ENCODE measurements at regions not wholly inside any gene's neighbourhood (a gene's known extent, or its start where the extent isn't known, plus 50 kb on each side); places are given as distances from the start of the nearest gene placed in this dataset.
"Not testable (repeated sequence)": the region's sequence is repeated elsewhere in the genome, so short reads cannot be mapped to it uniquely, and the experiment has no call there.

DNA sequence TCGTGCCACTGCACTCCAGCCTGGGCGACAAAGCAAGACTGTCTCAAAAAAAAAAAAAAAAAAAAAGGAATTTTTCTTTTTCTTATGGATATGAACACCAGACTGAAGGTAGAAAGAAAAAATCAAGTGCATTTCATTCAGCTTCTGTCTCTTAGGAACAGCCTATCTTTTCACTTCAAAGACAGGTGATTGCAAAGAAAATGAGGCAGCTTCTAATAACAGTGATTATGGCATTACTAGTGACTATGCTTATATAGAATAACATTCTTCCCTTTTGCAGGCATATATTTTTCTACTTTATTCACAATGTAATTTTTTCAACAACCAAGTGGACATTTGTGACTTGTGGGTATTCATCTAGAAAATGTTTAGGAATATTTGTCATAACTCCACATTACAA, 295.5 kb upstream of the ATXN7L3B start:
- TF ChIP-seq, protein P1, sequence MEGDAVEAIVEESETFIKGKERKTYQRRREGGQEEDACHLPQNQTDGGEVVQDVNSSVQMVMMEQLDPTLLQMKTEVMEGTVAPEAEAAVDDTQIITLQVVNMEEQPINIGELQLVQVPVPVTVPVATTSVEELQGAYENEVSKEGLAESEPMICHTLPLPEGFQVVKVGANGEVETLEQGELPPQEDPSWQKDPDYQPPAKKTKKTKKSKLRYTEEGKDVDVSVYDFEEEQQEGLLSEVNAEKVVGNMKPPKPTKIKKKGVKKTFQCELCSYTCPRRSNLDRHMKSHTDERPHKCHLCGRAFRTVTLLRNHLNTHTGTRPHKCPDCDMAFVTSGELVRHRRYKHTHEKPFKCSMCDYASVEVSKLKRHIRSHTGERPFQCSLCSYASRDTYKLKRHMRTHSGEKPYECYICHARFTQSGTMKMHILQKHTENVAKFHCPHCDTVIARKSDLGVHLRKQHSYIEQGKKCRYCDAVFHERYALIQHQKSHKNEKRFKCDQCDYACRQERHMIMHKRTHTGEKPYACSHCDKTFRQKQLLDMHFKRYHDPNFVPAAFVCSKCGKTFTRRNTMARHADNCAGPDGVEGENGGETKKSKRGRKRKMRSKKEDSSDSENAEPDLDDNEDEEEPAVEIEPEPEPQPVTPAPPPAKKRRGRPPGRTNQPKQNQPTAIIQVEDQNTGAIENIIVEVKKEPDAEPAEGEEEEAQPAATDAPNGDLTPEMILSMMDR (IDR thresholded peaks at IDR 0.05): no peak
- no peak for TF ChIP-seq POLR2A (IDR thresholded peaks at IDR 0.05)
- TF ChIP-seq POLR2AphosphoS5 (IDR thresholded peaks at IDR 0.05): no peak
- TF ChIP-seq EP300 (IDR thresholded peaks at IDR 0.05): no peak
- H3K9me3 ChIP-seq: peaks cover 9% of the 10 kb centered on the region
- H3K36me3 ChIP-seq: no peaks in the 10 kb centered on the region
- no peak overlapping the region for H3K27ac ChIP-seq
- H3K4me1 ChIP-seq: no peaks in the 10 kb centered on the region
- H3K27me3 ChIP-seq: no peaks in the 10 kb centered on the region
- no peak overlapping the region for H3K4me3 ChIP-seq
- WGBS: 81% methylated on average over 2 of the region's 2 CpGs
- no peak for DNase-seq (ENCODE audit: low spot score in 2 of 2)

DNA sequence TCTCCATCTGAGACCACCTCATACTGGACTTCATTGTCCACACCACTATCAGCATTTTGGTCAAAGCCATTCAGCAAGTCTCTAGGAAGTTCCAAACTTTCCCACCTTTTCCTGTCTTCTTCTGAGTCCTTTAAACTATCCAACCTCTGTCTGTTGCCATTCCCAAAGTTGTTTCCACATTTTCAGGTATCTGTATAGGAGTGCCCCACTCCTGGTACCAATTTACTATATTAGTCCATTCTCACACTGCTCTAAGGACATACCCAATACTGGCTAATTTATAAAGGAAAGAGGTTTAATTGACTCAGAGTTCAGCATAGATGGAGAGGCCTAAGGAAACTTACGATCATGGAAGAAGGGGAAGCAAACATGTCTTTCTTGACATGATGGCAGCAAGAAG, 292.2 kb upstream of the ATXN7L3B start:
- H3K9me3 ChIP-seq: no peaks in the 10 kb centered on the region
- no peak for DNase-seq (ENCODE audit: low spot score in 2 of 2)
- H3K4me3 ChIP-seq: no peak overlapping the region
- no peaks in the 10 kb centered on the region for H3K27me3 ChIP-seq
- H3K27ac ChIP-seq: no peak overlapping the region
- 86% methylated on average over 1 of the region's 1 CpG for WGBS
- no peak for TF ChIP-seq POLR2A (IDR thresholded peaks at IDR 0.05)
- no peak for TF ChIP-seq EP300 (IDR thresholded peaks at IDR 0.05)
- no peak for TF ChIP-seq POLR2AphosphoS5 (IDR thresholded peaks at IDR 0.05)
- TF ChIP-seq, protein P1 (IDR thresholded peaks at IDR 0.05): no peak
- H3K4me1 ChIP-seq: no peaks in the 10 kb centered on the region
- no peaks in the 10 kb centered on the region for H3K36me3 ChIP-seq

DNA sequence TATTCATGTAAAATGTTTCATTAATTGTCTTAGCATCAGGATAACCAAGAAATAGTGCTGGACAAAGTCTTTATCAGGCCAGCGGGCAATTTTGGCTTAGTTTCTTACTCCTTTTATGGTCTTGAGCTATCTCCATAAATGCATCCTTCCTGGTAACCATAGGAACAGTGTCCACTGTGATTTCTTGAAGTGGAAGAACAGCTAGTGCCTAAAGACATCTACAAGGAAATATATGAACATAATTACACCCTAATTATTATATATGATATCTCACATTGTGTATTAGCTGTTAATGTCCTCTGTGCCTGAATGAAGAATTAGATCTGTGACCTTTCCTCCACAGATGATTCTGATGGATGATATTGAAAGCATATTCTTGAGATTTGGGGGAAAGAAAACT, 286.7 kb upstream of the ATXN7L3B start:
- no peaks in the 10 kb centered on the region for H3K9me3 ChIP-seq
- WGBS: 94% methylated on average over 1 of the region's 1 CpG
- H3K36me3 ChIP-seq: no peaks in the 10 kb centered on the region
- H3K27me3 ChIP-seq: no peaks in the 10 kb centered on the region
- DNase-seq (ENCODE audit: low spot score in 2 of 2): no peak
- TF ChIP-seq POLR2AphosphoS5 (IDR thresholded peaks at IDR 0.05): no peak
- no peak for TF ChIP-seq EP300 (IDR thresholded peaks at IDR 0.05)
- no peak for TF ChIP-seq POLR2A (IDR thresholded peaks at IDR 0.05)
- TF ChIP-seq, protein P1 (IDR thresholded peaks at IDR 0.05): no peak
- H3K27ac ChIP-seq: no peak overlapping the region
- H3K4me3 ChIP-seq: no peak overlapping the region
- H3K4me1 ChIP-seq: no peaks in the 10 kb centered on the region

DNA sequence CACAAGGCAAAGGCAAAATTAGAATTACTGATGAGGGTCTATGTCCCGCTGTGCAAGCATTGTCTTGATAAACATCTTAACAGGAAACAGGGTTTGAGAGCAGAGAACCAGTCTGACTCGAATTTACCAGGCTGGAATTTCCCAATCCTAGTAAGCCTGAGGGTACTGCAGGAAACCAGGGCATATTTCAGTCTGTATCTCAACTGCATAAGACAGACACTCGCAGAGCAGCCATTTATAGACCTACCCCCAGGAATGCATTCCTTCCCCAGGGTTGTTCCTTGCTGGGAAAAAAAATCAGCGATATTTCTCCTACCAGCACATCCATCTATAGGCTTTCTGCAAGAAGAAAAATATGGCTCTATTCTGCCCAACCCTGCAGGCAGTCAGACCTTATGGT, 283.8 kb upstream of the ATXN7L3B start:
- 62% methylated on average over 4 of the region's 4 CpGs for WGBS
- not testable (repeated sequence) for H3K4me1 ChIP-seq; H3K4me3 ChIP-seq; H3K9me3 ChIP-seq; H3K27me3 ChIP-seq; H3K36me3 ChIP-seq; DNase-seq (ENCODE audit: low spot score in 2 of 2); H3K27ac ChIP-seq

DNA sequence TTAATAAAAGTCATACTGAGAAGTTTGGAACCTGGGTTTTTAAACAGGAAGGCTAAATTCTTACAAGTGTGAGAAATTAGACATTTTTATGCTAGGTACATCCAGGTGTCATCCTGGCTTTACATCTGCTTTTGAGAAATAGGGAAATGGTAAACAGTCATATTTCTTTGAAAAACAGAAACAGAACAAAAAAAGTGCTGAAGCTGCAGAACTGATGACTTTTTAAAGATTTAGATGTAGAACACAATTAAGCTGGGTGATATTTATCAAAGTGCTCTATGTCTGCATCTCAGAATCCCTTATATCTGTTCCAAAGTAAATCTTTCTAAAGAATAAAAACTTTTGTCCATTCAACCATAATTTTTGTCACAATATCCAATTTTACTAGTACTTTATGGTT, 282.9 kb upstream of the ATXN7L3B start:
- no peak overlapping the region for H3K4me3 ChIP-seq
- no peaks in the 10 kb centered on the region for H3K9me3 ChIP-seq
- H3K4me1 ChIP-seq: no peaks in the 10 kb centered on the region
- no peak overlapping the region for H3K27ac ChIP-seq
- H3K36me3 ChIP-seq: no peaks in the 10 kb centered on the region
- DNase-seq (ENCODE audit: low spot score in 2 of 2): no peak
- TF ChIP-seq EP300 (IDR thresholded peaks at IDR 0.05) (no peak), POLR2AphosphoS5 (IDR thresholded peaks at IDR 0.05) (no peak), POLR2A (IDR thresholded peaks at IDR 0.05) (no peak)
- TF ChIP-seq, protein P1 (IDR thresholded peaks at IDR 0.05): no peak
- H3K27me3 ChIP-seq: no peaks in the 10 kb centered on the region

DNA sequence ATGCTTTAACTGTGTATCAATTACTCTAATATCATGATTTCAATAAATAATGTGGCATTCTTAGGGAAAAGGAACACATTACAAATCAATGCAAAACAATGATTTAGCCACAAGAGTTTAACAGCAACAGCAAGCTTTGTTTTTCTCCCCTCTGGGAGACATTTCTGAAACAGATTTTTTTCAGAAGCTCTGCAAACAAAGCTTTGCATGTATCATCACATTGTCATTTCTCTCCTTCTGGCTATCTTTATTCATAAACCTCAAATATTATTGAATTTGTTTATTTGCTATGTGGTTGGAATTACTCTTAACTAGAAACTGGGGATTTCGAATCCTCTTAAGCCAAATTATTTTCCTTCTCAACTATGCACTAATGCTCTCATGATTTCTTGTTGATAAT, 278.4 kb upstream of the ATXN7L3B start:
- Histone ChIP-seq H3K4me3 (no peak overlapping the region), H3K9me3 (no peaks in the 10 kb centered on the region), H3K36me3 (no peaks in the 10 kb centered on the region), H3K4me1 (no peaks in the 10 kb centered on the region), H3K27ac (no peak overlapping the region), H3K27me3 (no peaks in the 10 kb centered on the region)
- DNase-seq (ENCODE audit: low spot score in 2 of 2): no peak
- WGBS: 84% methylated on average over 1 of the region's 1 CpG
- TF ChIP-seq, protein P1 (IDR thresholded peaks at IDR 0.05): no peak
- TF ChIP-seq POLR2AphosphoS5 (IDR thresholded peaks at IDR 0.05): no peak
- TF ChIP-seq POLR2A (IDR thresholded peaks at IDR 0.05): no peak
- TF ChIP-seq EP300 (IDR thresholded peaks at IDR 0.05): no peak

Measured in suprapubic skin (tissue), 4 donors.